Naive thymus-derived CD8-positive, alpha-beta T cell (primary cell): ENCODE measurements at regions not wholly inside any gene's neighbourhood (a gene's known extent, or its start where the extent isn't known, plus 50 kb on each side); places are given as distances from the start of the nearest gene placed in this dataset.

Experiments used
- ATAC-seq, 2 donors: fragments of 150-1000 bp; cut with Tn5 transposase in 1 of 2; sonication (Bioruptor Pico), chemical (Tn5 transposase) in 1 of 2; 1 replicate in 1 of 2; 2 replicates in 1 of 2; pipeline ENCODE4 v1.10.0; 2021; ENCODE audit warnings: mild to moderate bottlenecking in 2 of 2, moderate library complexity in 2 of 2
- POLR2A ChIA-PET: fragments of 350-600 bp; sonication (Branson Sonifier 250); formaldehyde crosslinking; loops from one replicate; lab custom pipeline; 2021; ENCODE audit warnings: antibody characterized with exemption; lab: Charles Lee
- DNase-seq, 10 donors: peaks; one replicate each; pipeline versions ENCODE4 v3.0.0 to v3.0.0-alpha.2; 2020 to 2022
- H3K27ac Mint-ChIP-seq, 10 donors: one replicate each; pipeline ENCODE4 v1.8.0; 2020 to 2022; ENCODE audit warnings: mild to moderate bottlenecking in 10 of 10, mixed read lengths in 10 of 10, moderate library complexity in 4 of 10, inconsistent platforms in 1 of 10
- H3K27me3 Mint-ChIP-seq, 5 donors: one replicate each; pipeline ENCODE4 v1.8.0; 2021 to 2022; ENCODE audit warnings: mixed read lengths in 5 of 5
- H3K36me3 Mint-ChIP-seq, 3 donors: one replicate each; pipeline ENCODE4 v1.8.0; 2020 to 2022; ENCODE audit warnings: mixed read lengths in 3 of 3, mild to moderate bottlenecking in 2 of 3, inconsistent platforms in 1 of 3
- H3K4me1 Mint-ChIP-seq, 4 donors: one replicate each; pipeline ENCODE4 v1.8.0; 2021 to 2022; ENCODE audit warnings: mixed read lengths in 4 of 4
- H3K4me3 Mint-ChIP-seq, 10 donors: one replicate each; pipeline ENCODE4 v1.8.0; 2020 to 2022; ENCODE audit warnings: mild to moderate bottlenecking in 10 of 10, mixed read lengths in 10 of 10, moderate library complexity in 6 of 10, inconsistent platforms in 1 of 10
- H3K9me3 Mint-ChIP-seq, 9 donors: one replicate each; pipeline ENCODE4 v1.8.0; 2020 to 2022; ENCODE audit warnings: mixed read lengths in 9 of 9, mild to moderate bottlenecking in 3 of 9, inconsistent platforms in 1 of 9, moderate library complexity in 1 of 9

GRCh38 chr3:64342940-64343688, 117.8 kb upstream of the PRICKLE2 start:
- POLR2A ChIA-PET = interaction anchor here (0.6 kb wide), 1 partner anchor 527 kb away, joined by 3 read pairs; no protein-coding TSS in a partner anchor
- Mint-ChIP-seq H3K27me3 (peaks cover 1 to 23% (median 13%) of the 10 kb centered on the region in 5 donors), H3K27ac (no peak overlapping the region), H3K4me1 (no peaks in the 10 kb centered on the region), H3K36me3 (no peaks in the 10 kb centered on the region), H3K4me3 (no peak overlapping the region), H3K9me3 (peaks cover 0 to 10% (median 0%) of the 10 kb centered on the region in 9 donors)
- ATAC-seq = no peak
- DNase-seq = no peak

- H3K9me3 Mint-ChIP-seq = peaks cover 0 to 10% (median 0%) of the 10 kb centered on the region in 9 donors
- H3K27me3 Mint-ChIP-seq = peaks cover 1 to 20% (median 7%) of the 10 kb centered on the region in 5 donors
- H3K36me3 Mint-ChIP-seq = no peaks in the 10 kb centered on the region
- ATAC-seq (no peak), DNase-seq (no peak)
- H3K4me1 Mint-ChIP-seq = no peaks in the 10 kb centered on the region
- no peak overlapping the region for H3K4me3 Mint-ChIP-seq
- POLR2A ChIA-PET = no interaction called here
- H3K27ac Mint-ChIP-seq = no peak overlapping the region
Observed at GRCh38 chr3:64341296-64341695, 116.0 kb upstream of the PRICKLE2 start.

GRCh38 chr3:64340641-64341101, 115.4 kb upstream of the PRICKLE2 start:
- no peak for ATAC-seq

GRCh38 chr3:64336488-64336887, 111.2 kb upstream of the PRICKLE2 start:
- no peaks in the 10 kb centered on the region for H3K4me1 Mint-ChIP-seq

More at GRCh38 chr3:64340641-64341101, 115.4 kb upstream of the PRICKLE2 start:
- Mint-ChIP-seq H3K36me3 (no peaks in the 10 kb centered on the region), H3K9me3 (peaks cover 0 to 10% (median 0%) of the 10 kb centered on the region in 9 donors), H3K4me3 (no peak overlapping the region), H3K4me1 (no peaks in the 10 kb centered on the region), H3K27me3 (peaks cover 1 to 15% (median 7%) of the 10 kb centered on the region in 5 donors), H3K27ac (no peak overlapping the region)
- POLR2A ChIA-PET = no interaction called here
- DNase-seq = no peak

GRCh38 chr3:64332459-64333350, 107.4 kb upstream of the PRICKLE2 start:
- Mint-ChIP-seq H3K36me3 (no peaks in the 10 kb centered on the region), H3K4me3 (no peak overlapping the region), H3K4me1 (no peaks in the 10 kb centered on the region), H3K27me3 (peaks cover 0 to 16% (median 0%) of the 10 kb centered on the region in 5 donors), H3K27ac (no peak overlapping the region), H3K9me3 (no peaks in the 10 kb centered on the region)
- ATAC-seq = no peak
- POLR2A ChIA-PET = no interaction called here
- DNase-seq = no peak

More at GRCh38 chr3:64336488-64336887, 111.2 kb upstream of the PRICKLE2 start:
- DNase-seq (no peak), ATAC-seq (no peak)
- no peak overlapping the region for H3K27ac Mint-ChIP-seq
- peaks cover 0 to 15% (median 3%) of the 10 kb centered on the region in 5 donors for H3K27me3 Mint-ChIP-seq
- H3K9me3 Mint-ChIP-seq = peaks cover 0 to 10% (median 0%) of the 10 kb centered on the region in 9 donors
- POLR2A ChIA-PET = no interaction called here
- no peak overlapping the region for H3K4me3 Mint-ChIP-seq
- H3K36me3 Mint-ChIP-seq = no peaks in the 10 kb centered on the region

GRCh38 chr3:64331605-64332004, 106.3 kb upstream of the PRICKLE2 start:
- ATAC-seq (no peak), DNase-seq (no peak)
- H3K27ac Mint-ChIP-seq = no peak overlapping the region
- no peaks in the 10 kb centered on the region for H3K4me1 Mint-ChIP-seq
- POLR2A ChIA-PET = no interaction called here
- H3K4me3 Mint-ChIP-seq = no peak overlapping the region
- H3K9me3 Mint-ChIP-seq = no peaks in the 10 kb centered on the region
- peaks cover 0 to 16% (median 0%) of the 10 kb centered on the region in 5 donors for H3K27me3 Mint-ChIP-seq
- no peaks in the 10 kb centered on the region for H3K36me3 Mint-ChIP-seq

GRCh38 chr3:64329037-64329436, 103.8 kb upstream of the PRICKLE2 start:
- Mint-ChIP-seq H3K4me1 (no peaks in the 10 kb centered on the region), H3K4me3 (no peak overlapping the region), H3K27me3 (peaks cover 0 to 16% (median 2%) of the 10 kb centered on the region in 5 donors), H3K27ac (no peak overlapping the region), H3K36me3 (no peaks in the 10 kb centered on the region), H3K9me3 (peaks cover 0 to 4% (median 0%) of the 10 kb centered on the region in 9 donors)
- ATAC-seq (no peak), DNase-seq (no peak)
- POLR2A ChIA-PET = no interaction called here

- Mint-ChIP-seq H3K27me3 (peaks cover 0 to 14% (median under 1%) of the 10 kb centered on the region in 5 donors), H3K27ac (no peak overlapping the region), H3K36me3 (no peaks in the 10 kb centered on the region), H3K9me3 (peaks cover 0 to 4% (median 0%) of the 10 kb centered on the region in 9 donors), H3K4me1 (no peaks in the 10 kb centered on the region), H3K4me3 (no peak overlapping the region)
- no peak for ATAC-seq
- no peak for DNase-seq
- POLR2A ChIA-PET = no interaction called here
Observed at GRCh38 chr3:64327100-64327804, 102.0 kb upstream of the PRICKLE2 start.

- H3K9me3 Mint-ChIP-seq = peaks cover 0 to 4% (median 0%) of the 10 kb centered on the region in 9 donors
- DNase-seq (no peak), ATAC-seq (no peak)
- no peaks in the 10 kb centered on the region for H3K4me1 Mint-ChIP-seq
- H3K4me3 Mint-ChIP-seq = no peak overlapping the region
- H3K36me3 Mint-ChIP-seq = no peaks in the 10 kb centered on the region
- POLR2A ChIA-PET = no interaction called here
- H3K27ac Mint-ChIP-seq = no peak overlapping the region
- peaks cover 0 to 4% (median 0%) of the 10 kb centered on the region in 5 donors for H3K27me3 Mint-ChIP-seq
Observed at GRCh38 chr3:64321747-64322146, 96.5 kb upstream of the PRICKLE2 start.

GRCh38 chr3:64319391-64319790, 94.1 kb upstream of the PRICKLE2 start:
- Mint-ChIP-seq H3K36me3 (no peaks in the 10 kb centered on the region), H3K27me3 (peaks cover 0 to 2% (median 0%) of the 10 kb centered on the region in 5 donors), H3K9me3 (no peaks in the 10 kb centered on the region), H3K27ac (no peak overlapping the region), H3K4me3 (no peak overlapping the region), H3K4me1 (no peaks in the 10 kb centered on the region)
- POLR2A ChIA-PET = no interaction called here
- DNase-seq (no peak), ATAC-seq (no peak)

- H3K36me3 Mint-ChIP-seq = no peaks in the 10 kb centered on the region
- peaks cover 0 to 2% (median 0%) of the 10 kb centered on the region in 5 donors for H3K27me3 Mint-ChIP-seq
- H3K4me3 Mint-ChIP-seq = no peak overlapping the region
- H3K27ac Mint-ChIP-seq = no peak overlapping the region
- H3K9me3 Mint-ChIP-seq = no peaks in the 10 kb centered on the region
- DNase-seq (no peak), ATAC-seq (no peak)
- no peaks in the 10 kb centered on the region for H3K4me1 Mint-ChIP-seq
- POLR2A ChIA-PET = no interaction called here
Observed at GRCh38 chr3:64318668-64319271, 93.5 kb upstream of the PRICKLE2 start.

- Mint-ChIP-seq H3K4me3 (no peak overlapping the region), H3K36me3 (no peaks in the 10 kb centered on the region), H3K9me3 (no peaks in the 10 kb centered on the region), H3K27me3 (peaks cover 0 to 2% (median 0%) of the 10 kb centered on the region in 5 donors), H3K4me1 (no peaks in the 10 kb centered on the region), H3K27ac (no peak overlapping the region)
- POLR2A ChIA-PET = no interaction called here
- no peak for DNase-seq
- no peak for ATAC-seq
Observed at GRCh38 chr3:64318001-64318400, 92.7 kb upstream of the PRICKLE2 start.
